HEK293T (cell line): ENCODE measurements at regions not wholly inside any gene's neighbourhood (a gene's known extent, or its start where the extent isn't known, plus 50 kb on each side); places are given as distances from the start of the nearest gene placed in this dataset.

Experiments used
- ARNT ChIP-seq: fragments of 450-650 bp; IDR thresholded peaks from 2 replicates; pipeline ENCODE4 v1.6.1; 2017; ENCODE audit warnings: mild to moderate bottlenecking
- ELF4 ChIP-seq: fragments of 450-650 bp; IDR thresholded peaks from 2 replicates; pipeline ENCODE4 v1.6.1; 2017; ENCODE audit warnings: antibody characterized with exemption
- FOXK2 ChIP-seq: fragments of 450-650 bp; IDR thresholded peaks from 2 replicates; pipeline ENCODE4 v1.6.1; 2016; ENCODE audit warnings: mild to moderate bottlenecking
- FOXM1 ChIP-seq: fragments of 450-650 bp; IDR thresholded peaks from 2 replicates; pipeline ENCODE4 v1.6.1; 2017; ENCODE audit warnings: mild to moderate bottlenecking, borderline replicate concordance
- HDGF ChIP-seq: fragments of 450-650 bp; IDR thresholded peaks from 2 replicates; pipeline ENCODE4 v1.6.1; 2017; ENCODE audit warnings: antibody characterized with exemption, borderline replicate concordance
- SP1 ChIP-seq: fragments of 450-650 bp; IDR thresholded peaks from 2 replicates; pipeline ENCODE4 v1.6.1; 2017
- SUZ12 ChIP-seq: fragments of 450-650 bp; IDR thresholded peaks from 2 replicates; pipeline ENCODE4 v1.6.1; 2016; ENCODE audit warnings: mild to moderate bottlenecking

DNA sequence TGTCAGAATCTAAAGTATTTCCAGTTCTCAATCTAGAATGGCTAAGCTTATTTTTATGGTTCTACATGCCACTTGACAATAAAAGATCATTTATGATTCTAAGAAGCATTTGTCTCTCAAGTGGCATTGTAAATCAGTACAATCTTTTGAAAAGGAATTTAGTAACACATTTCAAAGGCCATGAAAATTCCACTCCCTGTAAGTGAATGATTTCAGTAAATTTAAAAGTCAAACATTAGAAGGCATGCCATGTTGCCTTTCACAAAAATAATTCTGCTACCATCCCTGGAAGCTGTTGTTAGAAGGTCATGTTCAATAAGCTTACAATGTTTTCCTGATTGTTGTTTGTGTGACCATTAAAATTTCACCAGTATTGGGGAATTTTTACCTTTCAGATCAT lies 142.9 kb downstream of the RPIA start:
- TF ChIP-seq SUZ12 (no peak), SP1 (no peak), FOXM1 (no peak), HDGF (no peak), FOXK2 (no peak), ARNT (no peak), ELF4 (no peak)
